Breast epithelium (tissue), 3 donors: ENCODE measurements at regions not wholly inside any gene's neighbourhood (a gene's known extent, or its start where the extent isn't known, plus 50 kb on each side); places are given as distances from the start of the nearest gene placed in this dataset.

ENCODE experiments used
- CTCF ChIP-seq, 3 donors: fragments of 450-650 bp; IDR thresholded peaks; one replicate each; pipeline ENCODE4 v1.5.1; 2016 to 2017; ENCODE audit warnings: antibody characterized with exemption in 3 of 3, mild to moderate bottlenecking in 3 of 3, moderate library complexity in 3 of 3
- POLR2A ChIP-seq: fragments of 450-650 bp; IDR thresholded peaks from one replicate; pipeline ENCODE4 v1.6.1; 2016; ENCODE audit warnings: antibody characterized with exemption, mild to moderate bottlenecking, moderate library complexity

DNA sequence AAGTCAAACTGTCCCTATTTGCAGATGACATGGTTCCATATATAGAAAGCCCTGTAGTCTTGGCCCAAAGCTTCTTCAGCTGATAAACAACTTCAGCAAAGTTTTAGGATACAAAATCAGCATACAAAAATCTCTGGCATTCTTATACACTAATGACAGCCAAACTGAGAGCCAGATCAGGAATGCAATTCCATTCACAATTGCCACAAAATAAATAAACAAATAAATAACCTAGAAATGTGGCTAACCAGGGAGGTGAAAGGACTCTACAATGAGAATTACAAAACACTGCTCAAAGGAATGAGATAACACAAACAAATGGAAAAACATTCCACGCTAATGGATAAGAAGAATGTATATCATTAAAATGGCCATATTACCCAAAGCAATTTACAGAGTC, 52.9 kb upstream of the CXCL8 start:
- TF ChIP-seq POLR2A (no peak), CTCF (IDR thresholded peaks at IDR 0.05) (no peak)
